HG03378 (cell line): ENCODE measurements at regions not wholly inside any gene's neighbourhood (a gene's known extent, or its start where the extent isn't known, plus 50 kb on each side); places are given as distances from the start of the nearest gene placed in this dataset.

ENCODE experiments used
- ATAC-seq: cut with Tn5 transposase; IDR thresholded peaks from one replicate; pipeline ENCODE4 v1.9.1; 2021; ENCODE audit warnings: mild to moderate bottlenecking, moderate library complexity; ENCODE audit not compliant: unreplicated experiment

DNA sequence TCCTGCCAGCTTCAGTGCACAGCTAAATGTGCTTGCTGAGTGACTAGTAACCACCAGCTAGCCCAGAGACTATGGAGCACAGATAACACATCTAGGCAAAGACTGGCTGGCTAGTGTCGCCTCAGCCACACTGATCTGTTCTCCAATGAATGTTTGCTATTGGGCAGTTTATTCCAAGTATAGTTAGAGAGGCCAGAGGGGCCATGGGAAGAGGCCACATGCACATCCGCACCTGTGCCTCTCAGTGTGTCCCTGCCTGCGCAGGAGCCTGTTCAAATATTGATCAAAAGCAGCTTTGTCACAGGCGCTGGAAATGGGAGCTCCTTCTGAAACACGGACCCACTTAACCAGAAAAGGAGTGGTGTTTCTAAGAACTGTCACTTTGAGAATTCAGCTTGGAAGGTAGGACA, 51.3 kb upstream of the ATP1A1 start:
- no peak for ATAC-seq

- ATAC-seq, result no peak
Measured at GRCh38 chr1:116322752-116323405, 50.2 kb upstream of the ATP1A1 start.
